ENCODE measurements at regions not wholly inside any gene's neighbourhood (a gene's known extent, or its start where the extent isn't known, plus 50 kb on each side); places are given as distances from the start of the nearest gene placed in this dataset.

DNA sequence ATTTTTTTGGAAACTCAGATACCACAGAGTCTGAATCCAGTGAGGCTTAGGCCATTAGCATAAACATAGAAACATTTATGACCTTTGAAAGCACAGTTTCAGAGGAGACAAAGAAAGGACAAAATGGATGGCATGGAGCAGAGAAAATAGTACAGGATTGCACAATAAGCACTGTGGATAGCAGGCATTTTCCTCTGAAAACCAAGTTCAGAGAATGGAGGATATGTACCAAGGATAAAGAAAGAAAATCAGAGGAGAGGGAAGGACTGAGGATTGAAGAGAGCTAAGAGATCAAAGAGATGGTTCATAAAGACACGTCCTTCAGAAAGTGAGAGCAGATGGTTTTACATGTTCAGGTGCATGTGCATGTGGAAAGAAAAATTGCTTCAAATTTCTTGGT, 707.2 kb upstream of the CELF2 start:
- no peak overlapping the region for H3K4me3 ChIP-seq (replicated peaks; ENCODE audit: low read depth, low read length)
- DNase-seq (ENCODE audit: extremely low read depth, low read depth), result no peak
- TF ChIP-seq CTCF (IDR thresholded peaks at IDR 0.05; ENCODE audit: low read depth, low read length, missing control alignments), result no peak

- no peak overlapping the region for H3K4me3 ChIP-seq (replicated peaks; ENCODE audit: low read depth, low read length)
- no peak for DNase-seq (ENCODE audit: extremely low read depth, low read depth)
- TF ChIP-seq CTCF (IDR thresholded peaks at IDR 0.05; ENCODE audit: low read depth, low read length, missing control alignments), result no peak
These were observed 705.7 kb upstream of the CELF2 start for GRCh38 chr10:10311966-10312365.

- DNase-seq (ENCODE audit: extremely low read depth, low read depth), result no peak
- H3K4me3 ChIP-seq (replicated peaks; ENCODE audit: low read depth, low read length), result no peak overlapping the region
- no peak for TF ChIP-seq CTCF (IDR thresholded peaks at IDR 0.05; ENCODE audit: low read depth, low read length, missing control alignments)
These were observed 704.4 kb upstream of the CELF2 start for GRCh38 chr10:10313149-10313835.

DNA sequence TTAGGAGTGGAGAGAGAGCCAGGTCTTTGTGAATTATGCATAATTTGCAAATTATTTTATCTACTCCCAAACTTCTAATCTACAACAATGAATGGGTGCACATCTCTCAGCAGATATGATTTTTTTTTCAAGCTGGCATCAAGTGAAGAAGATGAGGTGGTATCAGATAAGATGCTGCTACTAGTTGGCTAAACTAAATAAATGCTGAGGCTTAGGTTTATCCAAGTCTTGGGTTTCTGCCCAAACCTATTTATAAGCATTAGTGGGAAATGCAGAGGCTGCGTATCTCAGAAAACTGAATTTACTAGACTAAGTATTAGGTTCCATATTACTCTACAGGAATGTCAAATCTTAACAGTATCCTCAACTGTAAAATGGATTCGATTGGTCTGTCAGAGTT, 703.0 kb upstream of the CELF2 start:
- DNase-seq (ENCODE audit: extremely low read depth, low read depth), result no peak
- TF ChIP-seq CTCF (IDR thresholded peaks at IDR 0.05; ENCODE audit: low read depth, low read length, missing control alignments), result no peak
- no peak overlapping the region for H3K4me3 ChIP-seq (replicated peaks; ENCODE audit: low read depth, low read length)

- no peak for TF ChIP-seq CTCF (IDR thresholded peaks at IDR 0.05; ENCODE audit: low read depth, low read length, missing control alignments)
- no peak overlapping the region for H3K4me3 ChIP-seq (replicated peaks; ENCODE audit: low read depth, low read length)
- no peak for DNase-seq (ENCODE audit: extremely low read depth, low read depth)
These were observed 701.7 kb upstream of the CELF2 start for GRCh38 chr10:10315989-10316388.

DNA sequence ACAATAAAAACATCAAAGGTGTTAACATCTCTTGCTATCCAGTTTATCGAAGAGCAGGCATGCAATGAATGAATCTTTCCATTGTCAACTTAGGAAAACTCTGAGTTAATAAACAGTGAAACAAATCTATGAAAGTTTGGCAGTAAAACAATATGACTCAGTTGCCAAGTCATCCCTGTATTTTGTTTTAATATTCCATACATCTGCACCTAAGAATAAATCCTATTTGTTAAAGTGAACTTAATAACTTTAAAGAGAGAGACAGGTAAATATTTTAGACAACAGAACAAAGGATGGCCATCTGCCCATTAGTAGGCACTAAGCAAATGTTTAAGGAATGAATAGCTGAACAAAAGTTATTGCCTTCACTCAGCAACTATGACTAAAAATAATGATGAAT, 700.5 kb upstream of the CELF2 start:
- H3K4me3 ChIP-seq (replicated peaks; ENCODE audit: low read depth, low read length), result no peak overlapping the region
- TF ChIP-seq CTCF (IDR thresholded peaks at IDR 0.05; ENCODE audit: low read depth, low read length, missing control alignments), result no peak
- DNase-seq (ENCODE audit: extremely low read depth, low read depth), result no peak

DNA sequence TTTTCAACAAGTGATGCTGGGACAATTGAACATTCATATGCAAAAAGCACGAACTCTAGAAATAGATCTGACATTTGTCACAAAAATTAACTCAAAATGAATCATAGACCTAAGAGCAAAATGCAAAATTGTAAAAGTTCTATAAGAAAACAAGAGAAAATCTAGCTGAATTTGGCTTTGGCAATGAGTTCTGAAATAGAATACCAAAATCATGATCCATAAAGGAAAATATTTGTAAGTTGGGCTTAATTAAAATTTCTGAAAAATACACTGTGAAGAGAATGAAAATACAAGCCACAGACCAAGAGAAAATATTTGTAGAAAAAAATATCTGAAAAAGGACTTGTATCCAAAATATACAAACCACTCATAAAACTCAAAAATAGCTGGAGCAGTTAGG, 698.8 kb upstream of the CELF2 start:
- TF ChIP-seq CTCF (IDR thresholded peaks at IDR 0.05; ENCODE audit: low read depth, low read length, missing control alignments), result no peak
- H3K4me3 ChIP-seq (replicated peaks; ENCODE audit: low read depth, low read length), result no peak overlapping the region
- DNase-seq (ENCODE audit: extremely low read depth, low read depth), result no peak
